HUES64 (cell line): ENCODE measurements at regions not wholly inside any gene's neighbourhood (a gene's known extent, or its start where the extent isn't known, plus 50 kb on each side); places are given as distances from the start of the nearest gene placed in this dataset.

Experiments used
- H3K27ac ChIP-seq: 2 replicates; pipeline ENCODE4 v1.7.0; 2013; ENCODE audit warnings: low read depth, low read length, inconsistent platforms
- H3K27me3 ChIP-seq: 2 replicates; pipeline ENCODE4 v1.6.1; 2013; ENCODE audit warnings: mild to moderate bottlenecking, low read length; ENCODE audit not compliant: insufficient read depth
- H3K36me3 ChIP-seq: 2 replicates; pipeline ENCODE4 v1.6.1; 2013; ENCODE audit warnings: mild to moderate bottlenecking, low read length; ENCODE audit not compliant: insufficient read depth
- H3K4me1 ChIP-seq: 2 replicates; pipeline ENCODE4 v1.6.1; 2013; ENCODE audit warnings: mild to moderate bottlenecking, low read length, moderate library complexity; ENCODE audit not compliant: insufficient read depth
- H3K4me3 ChIP-seq: 2 replicates; pipeline ENCODE4 v1.5.1; 2013; ENCODE audit warnings: mild to moderate bottlenecking, low read length, moderate library complexity
- H3K9ac ChIP-seq: 2 replicates; pipeline ENCODE4 v1.6.1; 2013; ENCODE audit warnings: mild to moderate bottlenecking, low read depth, low read length
- H3K9me3 ChIP-seq: 2 replicates; pipeline ENCODE4 v1.6.1; 2013; ENCODE audit warnings: low read depth, low read length; ENCODE audit not compliant: insufficient read depth
- WGBS: fragments of 150-250, 120-280 bp; methylation state at CpG from one replicate; pipeline ENCODE4 v1.1.7; 2013; ENCODE audit warnings: missing lambda C conversion rate; 5-methylcytosine and 5-hydroxymethylcytosine counted together

- no peak overlapping the region for H3K27ac ChIP-seq
- no peaks in the 10 kb centered on the region for H3K9me3 ChIP-seq
- H3K36me3 ChIP-seq, result no peaks in the 10 kb centered on the region
- H3K4me1 ChIP-seq, result no peaks in the 10 kb centered on the region
- no peak overlapping the region for H3K4me3 ChIP-seq
- no peaks in the 10 kb centered on the region for H3K27me3 ChIP-seq
- WGBS, result 86% methylated on average over 5 of the region's 5 CpGs
- no peak overlapping the region for H3K9ac ChIP-seq
These were observed 173.4 kb upstream of the CDH12 start for GRCh38 chr5:23026252-23027170.

- Histone ChIP-seq H3K27ac (no peak overlapping the region), H3K9me3 (no peaks in the 10 kb centered on the region), H3K4me3 (no peak overlapping the region), H3K4me1 (no peaks in the 10 kb centered on the region), H3K27me3 (no peaks in the 10 kb centered on the region), H3K36me3 (no peaks in the 10 kb centered on the region), H3K9ac (no peak overlapping the region)
- 100% methylated on average over 1 of the region's 1 CpG for WGBS
These were observed 172.6 kb upstream of the CDH12 start for GRCh38 chr5:23025629-23026233.

GRCh38 chr5:23024470-23024869, 171.3 kb upstream of the CDH12 start:
- no peak overlapping the region for H3K4me3 ChIP-seq
- no peaks in the 10 kb centered on the region for H3K27me3 ChIP-seq
- no peak overlapping the region for H3K27ac ChIP-seq
- H3K4me1 ChIP-seq, result no peaks in the 10 kb centered on the region
- no peak overlapping the region for H3K9ac ChIP-seq
- no peaks in the 10 kb centered on the region for H3K9me3 ChIP-seq
- WGBS, result 86% methylated on average over 5 of the region's 5 CpGs
- no peaks in the 10 kb centered on the region for H3K36me3 ChIP-seq

GRCh38 chr5:23014825-23015224, 161.7 kb upstream of the CDH12 start:
- no peaks in the 10 kb centered on the region for H3K36me3 ChIP-seq
- H3K9ac ChIP-seq, result no peak overlapping the region
- no peaks in the 10 kb centered on the region for H3K27me3 ChIP-seq
- H3K4me3 ChIP-seq, result no peak overlapping the region
- H3K27ac ChIP-seq, result no peak overlapping the region
- H3K9me3 ChIP-seq, result no peaks in the 10 kb centered on the region
- H3K4me1 ChIP-seq, result no peaks in the 10 kb centered on the region
- 94% methylated on average over 3 of the region's 4 CpGs for WGBS

GRCh38 chr5:23014266-23014665, 161.1 kb upstream of the CDH12 start:
- WGBS, result 97% methylated on average over 1 of the region's 1 CpG
- Histone ChIP-seq H3K4me1 (no peaks in the 10 kb centered on the region), H3K27ac (no peak overlapping the region), H3K36me3 (no peaks in the 10 kb centered on the region), H3K9me3 (no peaks in the 10 kb centered on the region), H3K9ac (no peak overlapping the region), H3K27me3 (no peaks in the 10 kb centered on the region), H3K4me3 (no peak overlapping the region)

GRCh38 chr5:23013395-23013998, 160.4 kb upstream of the CDH12 start:
- Histone ChIP-seq H3K9me3 (no peaks in the 10 kb centered on the region), H3K4me1 (no peaks in the 10 kb centered on the region), H3K36me3 (no peaks in the 10 kb centered on the region), H3K4me3 (no peak overlapping the region), H3K27me3 (no peaks in the 10 kb centered on the region), H3K9ac (no peak overlapping the region), H3K27ac (no peak overlapping the region)
- WGBS, result 89% methylated on average over 1 of the region's 4 CpGs

- Histone ChIP-seq H3K9ac (no peak overlapping the region), H3K4me1 (no peaks in the 10 kb centered on the region), H3K27ac (no peak overlapping the region), H3K36me3 (no peaks in the 10 kb centered on the region), H3K4me3 (no peak overlapping the region), H3K9me3 (no peaks in the 10 kb centered on the region), H3K27me3 (no peaks in the 10 kb centered on the region)
- 95% methylated on average over 4 of the region's 5 CpGs for WGBS
These were observed 159.7 kb upstream of the CDH12 start for GRCh38 chr5:23012842-23013241.

- no peaks in the 10 kb centered on the region for H3K4me1 ChIP-seq
- H3K27ac ChIP-seq, result no peak overlapping the region
- 100% methylated on average over 1 of the region's 1 CpG for WGBS
- no peak overlapping the region for H3K9ac ChIP-seq
- H3K36me3 ChIP-seq, result no peaks in the 10 kb centered on the region
- no peaks in the 10 kb centered on the region for H3K9me3 ChIP-seq
- no peaks in the 10 kb centered on the region for H3K27me3 ChIP-seq
- H3K4me3 ChIP-seq, result no peak overlapping the region
These were observed 154.6 kb upstream of the CDH12 start for GRCh38 chr5:23007762-23008161.

- Histone ChIP-seq H3K4me1 (no peaks in the 10 kb centered on the region), H3K36me3 (no peaks in the 10 kb centered on the region), H3K9ac (no peak overlapping the region), H3K9me3 (no peaks in the 10 kb centered on the region), H3K27ac (no peak overlapping the region), H3K27me3 (no peaks in the 10 kb centered on the region), H3K4me3 (no peak overlapping the region)
- WGBS, result 100% methylated on average over 1 of the region's 1 CpG
These were observed 154.1 kb upstream of the CDH12 start for GRCh38 chr5:23007236-23007635.

GRCh38 chr5:23001120-23001519, 148.0 kb upstream of the CDH12 start:
- H3K9me3 ChIP-seq, result no peaks in the 10 kb centered on the region
- 94% methylated on average over 1 of the region's 3 CpGs for WGBS
- H3K4me3 ChIP-seq, result no peak overlapping the region
- no peak overlapping the region for H3K27ac ChIP-seq
- no peaks in the 10 kb centered on the region for H3K4me1 ChIP-seq
- no peaks in the 10 kb centered on the region for H3K27me3 ChIP-seq
- H3K9ac ChIP-seq, result no peak overlapping the region
- H3K36me3 ChIP-seq, result no peaks in the 10 kb centered on the region

- H3K9ac ChIP-seq, result no peak overlapping the region
- no peaks in the 10 kb centered on the region for H3K9me3 ChIP-seq
- no peaks in the 10 kb centered on the region for H3K27me3 ChIP-seq
- H3K36me3 ChIP-seq, result no peaks in the 10 kb centered on the region
- H3K27ac ChIP-seq, result no peak overlapping the region
- no peak overlapping the region for H3K4me3 ChIP-seq
- whole genome bisulfite sequencing, result 92% methylated on average over 1 of the region's 1 CpG
- H3K4me1 ChIP-seq, result no peaks in the 10 kb centered on the region
These were observed 145.6 kb upstream of the CDH12 start for GRCh38 chr5:22998774-22999173.
